Mucosa of stomach (tissue), 1 donor: ENCODE measurements at regions not wholly inside any gene's neighbourhood (a gene's known extent, or its start where the extent isn't known, plus 50 kb on each side); places are given as distances from the start of the nearest gene placed in this dataset.

Experiments
- H3K27me3 ChIP-seq: one replicate; pipeline ENCODE4 v1.7.0; 2013; ENCODE audit warnings: mild to moderate bottlenecking, low read length; ENCODE audit not compliant: control insufficient read depth, insufficient read depth
- H3K36me3 ChIP-seq: one replicate; pipeline ENCODE4 v1.7.0; 2013; ENCODE audit warnings: low read length; ENCODE audit not compliant: control insufficient read depth, insufficient read depth
- H3K4me1 ChIP-seq: one replicate; pipeline ENCODE4 v1.7.0; 2013; ENCODE audit warnings: mild to moderate bottlenecking, low read length; ENCODE audit not compliant: control insufficient read depth, insufficient read depth
- H3K4me3 ChIP-seq: one replicate; pipeline ENCODE4 v1.7.0; 2013; ENCODE audit warnings: low read length
- H3K9ac ChIP-seq: one replicate; pipeline ENCODE4 v1.7.0; 2013; ENCODE audit warnings: mild to moderate bottlenecking, low read length, moderate library complexity
- H3K9me3 ChIP-seq: one replicate; pipeline ENCODE4 v1.7.0; 2013; ENCODE audit warnings: mild to moderate bottlenecking, low read length, moderate library complexity; ENCODE audit not compliant: control insufficient read depth
- donor health status: Pancreatic carcinoma.

GRCh38 chr2:111628221-111628620 lies 255.8 kb downstream of the ANAPC1 start:
- Histone ChIP-seq H3K9ac (no peak overlapping the region), H3K27me3 (no peaks in the 10 kb centered on the region)

GRCh38 chr2:111629983-111630382 lies 254.0 kb downstream of the ANAPC1 start:
- H3K4me3 ChIP-seq: no peak overlapping the region

More at GRCh38 chr2:111628221-111628620, 255.8 kb downstream of the ANAPC1 start:
- no peaks in the 10 kb centered on the region for H3K9me3 ChIP-seq
- no peak overlapping the region for H3K4me3 ChIP-seq
- no peaks in the 10 kb centered on the region for H3K4me1 ChIP-seq
- no peaks in the 10 kb centered on the region for H3K36me3 ChIP-seq

GRCh38 chr2:111632661-111633060 lies 251.3 kb downstream of the ANAPC1 start:
- Histone ChIP-seq H3K27me3 (no peaks in the 10 kb centered on the region), H3K9ac (no peak overlapping the region), H3K9me3 (no peaks in the 10 kb centered on the region), H3K36me3 (no peaks in the 10 kb centered on the region), H3K4me3 (no peak overlapping the region), H3K4me1 (no peaks in the 10 kb centered on the region)

More at GRCh38 chr2:111629983-111630382, 254.0 kb downstream of the ANAPC1 start:
- Histone ChIP-seq H3K4me1 (no peaks in the 10 kb centered on the region), H3K27me3 (no peaks in the 10 kb centered on the region), H3K36me3 (no peaks in the 10 kb centered on the region), H3K9me3 (no peaks in the 10 kb centered on the region), H3K9ac (no peak overlapping the region)

GRCh38 chr2:111633189-111633588 lies 250.8 kb downstream of the ANAPC1 start:
- Histone ChIP-seq H3K9me3 (no peaks in the 10 kb centered on the region), H3K4me1 (no peaks in the 10 kb centered on the region), H3K36me3 (no peaks in the 10 kb centered on the region), H3K9ac (no peak overlapping the region), H3K27me3 (no peaks in the 10 kb centered on the region), H3K4me3 (no peak overlapping the region)

GRCh38 chr2:111633643-111634042 lies 250.3 kb downstream of the ANAPC1 start:
- H3K36me3 ChIP-seq: no peaks in the 10 kb centered on the region

GRCh38 chr2:111634050-111634794 lies 249.8 kb downstream of the ANAPC1 start:
- no peaks in the 10 kb centered on the region for H3K36me3 ChIP-seq
- H3K9ac ChIP-seq: no peak overlapping the region

More at GRCh38 chr2:111633643-111634042, 250.3 kb downstream of the ANAPC1 start:
- H3K27me3 ChIP-seq: no peaks in the 10 kb centered on the region
- H3K9me3 ChIP-seq: no peaks in the 10 kb centered on the region
- H3K4me3 ChIP-seq: no peak overlapping the region
- H3K4me1 ChIP-seq: no peaks in the 10 kb centered on the region
- no peak overlapping the region for H3K9ac ChIP-seq

GRCh38 chr2:111634995-111635538 lies 248.9 kb downstream of the ANAPC1 start:
- Histone ChIP-seq H3K4me1 (no peaks in the 10 kb centered on the region), H3K4me3 (no peak overlapping the region), H3K27me3 (no peaks in the 10 kb centered on the region), H3K9me3 (no peaks in the 10 kb centered on the region), H3K9ac (no peak overlapping the region), H3K36me3 (no peaks in the 10 kb centered on the region)

More at GRCh38 chr2:111634050-111634794, 249.8 kb downstream of the ANAPC1 start:
- Histone ChIP-seq H3K4me3 (no peak overlapping the region), H3K4me1 (no peaks in the 10 kb centered on the region), H3K9me3 (no peaks in the 10 kb centered on the region), H3K27me3 (no peaks in the 10 kb centered on the region)

GRCh38 chr2:111636905-111637304 lies 247.1 kb downstream of the ANAPC1 start:
- no peaks in the 10 kb centered on the region for H3K4me1 ChIP-seq
- H3K36me3 ChIP-seq: no peaks in the 10 kb centered on the region
- H3K9ac ChIP-seq: no peak overlapping the region
- no peak overlapping the region for H3K4me3 ChIP-seq
- no peaks in the 10 kb centered on the region for H3K9me3 ChIP-seq
- H3K27me3 ChIP-seq: no peaks in the 10 kb centered on the region

- Histone ChIP-seq H3K36me3 (no peaks in the 10 kb centered on the region), H3K4me1 (no peaks in the 10 kb centered on the region), H3K27me3 (no peaks in the 10 kb centered on the region), H3K4me3 (no peak overlapping the region), H3K9me3 (no peaks in the 10 kb centered on the region), H3K9ac (no peak overlapping the region)
These were observed 245.6 kb downstream of the ANAPC1 start for GRCh38 chr2:111638274-111638877.

GRCh38 chr2:111640480-111640879 lies 243.5 kb downstream of the ANAPC1 start:
- Histone ChIP-seq H3K4me3 (no peak overlapping the region), H3K9me3 (no peaks in the 10 kb centered on the region), H3K9ac (no peak overlapping the region), H3K4me1 (no peaks in the 10 kb centered on the region), H3K27me3 (no peaks in the 10 kb centered on the region), H3K36me3 (no peaks in the 10 kb centered on the region)

GRCh38 chr2:111642586-111643327 lies 241.2 kb downstream of the ANAPC1 start:
- no peaks in the 10 kb centered on the region for H3K36me3 ChIP-seq
- no peak overlapping the region for H3K4me3 ChIP-seq
- H3K4me1 ChIP-seq: no peaks in the 10 kb centered on the region
- H3K9ac ChIP-seq: no peak overlapping the region
- H3K27me3 ChIP-seq: no peaks in the 10 kb centered on the region
- no peaks in the 10 kb centered on the region for H3K9me3 ChIP-seq

GRCh38 chr2:111643759-111644158 lies 240.2 kb downstream of the ANAPC1 start:
- Histone ChIP-seq H3K9ac (no peak overlapping the region), H3K9me3 (no peaks in the 10 kb centered on the region), H3K4me1 (no peaks in the 10 kb centered on the region), H3K4me3 (no peak overlapping the region), H3K36me3 (no peaks in the 10 kb centered on the region), H3K27me3 (no peaks in the 10 kb centered on the region)
